IPS DF 4.7 (cell line): ENCODE measurements at regions not wholly inside any gene's neighbourhood (a gene's known extent, or its start where the extent isn't known, plus 50 kb on each side); places are given as distances from the start of the nearest gene placed in this dataset.

Source experiments
- DNase-seq: peaks from one replicate; pipeline ENCODE4 v3.0.0-alpha.2; 2013; ENCODE audit warnings: low spot score; ENCODE audit errors: extremely low read depth

- no peak for DNase-seq
Observed at GRCh38 chr3:180092889-180093288, 56.2 kb upstream of the PEX5L start.

- no peak for DNase-seq
Observed at GRCh38 chr3:180093535-180093934, 56.8 kb upstream of the PEX5L start.

GRCh38 chr3:180097626-180098025 lies 60.9 kb upstream of the PEX5L start:
- DNase-seq: no peak

- DNase-seq: peak; percentile 33
Observed at GRCh38 chr3:180102134-180102533, 65.4 kb upstream of the PEX5L start.

- DNase-seq: no peak
Observed at GRCh38 chr3:180102604-180103003, 65.9 kb upstream of the PEX5L start.

- DNase-seq: no peak
Observed at GRCh38 chr3:180116203-180116602, 79.5 kb upstream of the PEX5L start.

- peak; percentile 44 for DNase-seq
Observed at GRCh38 chr3:180116658-180117057, 79.9 kb upstream of the PEX5L start.

GRCh38 chr3:180117381-180118163 lies 80.8 kb upstream of the PEX5L start:
- DNase-seq: no peak

- DNase-seq: no peak
Observed at GRCh38 chr3:180119567-180119966, 82.8 kb upstream of the PEX5L start.

- DNase-seq: no peak
Observed at GRCh38 chr3:180123928-180124327, 87.2 kb upstream of the PEX5L start.

GRCh38 chr3:180131169-180131568 lies 94.4 kb upstream of the PEX5L start:
- DNase-seq: no peak

GRCh38 chr3:180135101-180135500 lies 98.4 kb upstream of the PEX5L start:
- DNase-seq: no peak

- DNase-seq: no peak
Observed at GRCh38 chr3:180138871-180139270, 102.1 kb upstream of the PEX5L start.

- no peak for DNase-seq
Observed at GRCh38 chr3:180142041-180142440, 105.3 kb upstream of the PEX5L start.

- DNase-seq: no peak
Observed at GRCh38 chr3:180142472-180142871, 105.7 kb upstream of the PEX5L start.

GRCh38 chr3:180161770-180162169 lies 125.0 kb upstream of the PEX5L start:
- no peak for DNase-seq

GRCh38 chr3:180175572-180175971 lies 138.8 kb upstream of the PEX5L start:
- DNase-seq: no peak

- DNase-seq: no peak
Observed at GRCh38 chr3:180176059-180176458, 139.3 kb upstream of the PEX5L start.

- DNase-seq: no peak
Observed at GRCh38 chr3:180177255-180177654, 140.5 kb upstream of the PEX5L start.

- no peak for DNase-seq
Observed at GRCh38 chr3:180179562-180179961, 142.8 kb upstream of the PEX5L start.

GRCh38 chr3:180180795-180181194 lies 144.1 kb upstream of the PEX5L start:
- DNase-seq: no peak

- DNase-seq: no peak
Observed at GRCh38 chr3:180181387-180181786, 144.7 kb upstream of the PEX5L start.

- DNase-seq: no peak
Observed at GRCh38 chr3:180183346-180183745, 146.6 kb upstream of the PEX5L start.

- DNase-seq: no peak
Observed at GRCh38 chr3:180184816-180185215, 148.1 kb upstream of the PEX5L start.
